Spleen (tissue), 7 donors: ENCODE measurements at regions not wholly inside any gene's neighbourhood (a gene's known extent, or its start where the extent isn't known, plus 50 kb on each side); places are given as distances from the start of the nearest gene placed in this dataset.

Source experiments
- POLR2A ChIP-seq, 3 donors: fragments of 450-650 bp; IDR thresholded peaks; one replicate each; pipeline ENCODE4 v1.5.1; 2017; ENCODE audit warnings: antibody characterized with exemption in 3 of 3, mild to moderate bottlenecking in 1 of 3
- POLR2AphosphoS5 ChIP-seq, 3 donors: sonication (generic); formaldehyde crosslinking; IDR thresholded peaks; one replicate each; pipeline ENCODE4 v1.5.1; 2017; ENCODE audit warnings: antibody characterized with exemption in 3 of 3
- TF ChIP-seq, protein P1 (sequence below), 11 experiments: fragments of 200-600 bp in 7 of 11; fragments of 450-650 bp in 4 of 11; sonication (generic) in 4 of 11; IDR thresholded peaks in 8 of 11; conservative IDR thresholded peaks in 3 of 11; 1 replicate in 7 of 11; 2 replicates in 4 of 11; pipeline versions ENCODE4 v1.4.0 to v1.8.0; 2016 to 2021; ENCODE audit warnings: antibody characterized with exemption in 11 of 11, inconsistent platforms in 4 of 11, mild to moderate bottlenecking in 1 of 11
- donor health status: DM: no; HTN: no; CAD: no; lungs with moderate emphysema.
- donor health status: DM: no; HTN: no; CAD: no.
- donor health status: DM: no; HTN: no; CAD: no.

DNA sequence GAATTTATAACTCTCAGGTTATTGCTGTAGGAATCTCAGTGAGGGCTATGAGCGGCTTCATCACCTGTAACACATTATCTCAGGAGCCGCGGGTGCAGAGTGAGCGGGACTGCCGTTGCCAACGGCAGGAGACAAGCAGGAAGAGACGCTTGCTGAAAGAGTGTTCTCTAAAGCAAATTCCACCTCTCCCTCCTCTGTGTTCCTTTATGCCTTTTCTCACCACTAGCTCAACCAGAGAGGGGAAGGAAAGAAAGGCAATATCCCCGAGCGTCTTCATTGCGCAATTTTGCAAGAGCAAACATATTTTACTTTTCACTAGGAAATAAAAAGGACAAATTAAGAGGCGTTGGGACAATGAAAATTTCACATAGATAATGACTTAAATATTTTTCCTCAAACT lies 185.2 kb upstream of the EXOC2 start:
- TF ChIP-seq, protein P1, sequence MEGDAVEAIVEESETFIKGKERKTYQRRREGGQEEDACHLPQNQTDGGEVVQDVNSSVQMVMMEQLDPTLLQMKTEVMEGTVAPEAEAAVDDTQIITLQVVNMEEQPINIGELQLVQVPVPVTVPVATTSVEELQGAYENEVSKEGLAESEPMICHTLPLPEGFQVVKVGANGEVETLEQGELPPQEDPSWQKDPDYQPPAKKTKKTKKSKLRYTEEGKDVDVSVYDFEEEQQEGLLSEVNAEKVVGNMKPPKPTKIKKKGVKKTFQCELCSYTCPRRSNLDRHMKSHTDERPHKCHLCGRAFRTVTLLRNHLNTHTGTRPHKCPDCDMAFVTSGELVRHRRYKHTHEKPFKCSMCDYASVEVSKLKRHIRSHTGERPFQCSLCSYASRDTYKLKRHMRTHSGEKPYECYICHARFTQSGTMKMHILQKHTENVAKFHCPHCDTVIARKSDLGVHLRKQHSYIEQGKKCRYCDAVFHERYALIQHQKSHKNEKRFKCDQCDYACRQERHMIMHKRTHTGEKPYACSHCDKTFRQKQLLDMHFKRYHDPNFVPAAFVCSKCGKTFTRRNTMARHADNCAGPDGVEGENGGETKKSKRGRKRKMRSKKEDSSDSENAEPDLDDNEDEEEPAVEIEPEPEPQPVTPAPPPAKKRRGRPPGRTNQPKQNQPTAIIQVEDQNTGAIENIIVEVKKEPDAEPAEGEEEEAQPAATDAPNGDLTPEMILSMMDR (IDR thresholded peaks at IDR 0.05 in 8 of 11, conservative IDR thresholded peaks at IDR 0.05 in 3 of 11), result no peak
- TF ChIP-seq POLR2A (IDR thresholded peaks at IDR 0.05) (no peak), POLR2AphosphoS5 (IDR thresholded peaks at IDR 0.05) (no peak)
